ENCODE measurements at regions not wholly inside any gene's neighbourhood (a gene's known extent, or its start where the extent isn't known, plus 50 kb on each side); places are given as distances from the start of the nearest gene placed in this dataset.

DNA sequence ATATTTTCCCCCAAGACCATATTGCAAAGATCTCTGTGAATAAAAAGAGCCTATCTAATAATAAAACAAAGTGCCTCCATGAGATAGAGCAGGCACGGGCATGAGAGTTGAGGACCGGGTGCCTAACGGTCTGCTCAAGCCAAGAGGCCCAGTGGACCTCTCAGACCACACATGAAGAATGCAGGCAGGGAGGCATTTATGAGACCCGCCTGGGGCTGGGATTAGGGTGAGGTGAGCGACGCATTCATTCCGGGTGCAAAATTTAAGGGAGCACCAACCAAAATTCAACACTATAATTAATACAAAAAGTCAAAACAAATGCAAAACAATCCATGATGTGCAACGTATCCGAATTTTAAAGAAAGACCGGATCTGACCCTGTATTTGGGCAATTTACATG, 108.5 kb downstream of the MAF start (continued):
- TF ChIP-seq, protein P1, sequence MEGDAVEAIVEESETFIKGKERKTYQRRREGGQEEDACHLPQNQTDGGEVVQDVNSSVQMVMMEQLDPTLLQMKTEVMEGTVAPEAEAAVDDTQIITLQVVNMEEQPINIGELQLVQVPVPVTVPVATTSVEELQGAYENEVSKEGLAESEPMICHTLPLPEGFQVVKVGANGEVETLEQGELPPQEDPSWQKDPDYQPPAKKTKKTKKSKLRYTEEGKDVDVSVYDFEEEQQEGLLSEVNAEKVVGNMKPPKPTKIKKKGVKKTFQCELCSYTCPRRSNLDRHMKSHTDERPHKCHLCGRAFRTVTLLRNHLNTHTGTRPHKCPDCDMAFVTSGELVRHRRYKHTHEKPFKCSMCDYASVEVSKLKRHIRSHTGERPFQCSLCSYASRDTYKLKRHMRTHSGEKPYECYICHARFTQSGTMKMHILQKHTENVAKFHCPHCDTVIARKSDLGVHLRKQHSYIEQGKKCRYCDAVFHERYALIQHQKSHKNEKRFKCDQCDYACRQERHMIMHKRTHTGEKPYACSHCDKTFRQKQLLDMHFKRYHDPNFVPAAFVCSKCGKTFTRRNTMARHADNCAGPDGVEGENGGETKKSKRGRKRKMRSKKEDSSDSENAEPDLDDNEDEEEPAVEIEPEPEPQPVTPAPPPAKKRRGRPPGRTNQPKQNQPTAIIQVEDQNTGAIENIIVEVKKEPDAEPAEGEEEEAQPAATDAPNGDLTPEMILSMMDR (IDR thresholded peaks at IDR 0.05), result no peak
- TF ChIP-seq GABPA (IDR thresholded peaks at IDR 0.05; ENCODE audit: low read depth), result no peak

DNA sequence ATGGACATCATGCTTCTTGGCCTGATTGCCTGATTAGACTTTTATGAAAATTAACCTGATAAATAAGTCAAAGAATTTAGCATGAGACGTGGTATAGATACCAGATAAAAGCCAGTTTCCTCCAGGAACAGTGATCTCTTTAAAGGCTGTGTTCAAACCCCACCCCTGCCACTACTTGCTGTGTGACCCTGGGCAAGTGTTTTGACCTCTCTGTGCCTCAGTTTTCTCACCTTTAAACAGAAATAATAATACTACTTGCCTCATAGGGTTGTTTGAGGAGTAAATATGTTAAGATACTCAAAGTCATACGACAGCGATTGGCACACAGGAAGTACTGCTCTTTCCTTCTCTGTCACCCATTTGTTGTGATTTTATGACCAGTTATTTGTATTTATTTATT, 115.5 kb downstream of the MAF start:
- Histone ChIP-seq H3K36me3 (replicated peaks in 1 of 2; ENCODE audit: control insufficient read depth in 1 of 2, insufficient read depth in 2 of 2, low read length in 1 of 2) (no peaks in the 10 kb centered on the region), H3K4me1 (ENCODE audit: control insufficient read depth in 1 of 2, insufficient read depth in 2 of 2, low read depth in 1 of 2, low read length in 1 of 2) (peaks cover 0 to 2% of the 10 kb centered on the region in 2 experiments; a peak in 2 of 4 replicates), H3K9me2 (no peaks in the 10 kb centered on the region), H4K20me1 (ENCODE audit: insufficient read depth) (no peaks in the 10 kb centered on the region), H3K27ac (ENCODE audit: low read depth in 2 of 2, low read length in 1 of 2) (no peak overlapping the region), H3K4me3 (ENCODE audit: low read depth in 2 of 2, low read length in 1 of 2) (no peak overlapping the region), H2AFZ (ENCODE audit: low read depth) (no peak overlapping the region), H3K9me3 (no peaks in the 10 kb centered on the region), H3K79me2 (ENCODE audit: insufficient read depth) (no peaks in the 10 kb centered on the region), H3K4me2 (no peak overlapping the region), H3K9ac (no peak overlapping the region), H3K27me3 (ENCODE audit: insufficient read depth) (no peaks in the 10 kb centered on the region), H3F3A (replicated peaks; ENCODE audit: insufficient read depth) (no peaks in the 10 kb centered on the region)
- TF ChIP-seq, protein P2, sequence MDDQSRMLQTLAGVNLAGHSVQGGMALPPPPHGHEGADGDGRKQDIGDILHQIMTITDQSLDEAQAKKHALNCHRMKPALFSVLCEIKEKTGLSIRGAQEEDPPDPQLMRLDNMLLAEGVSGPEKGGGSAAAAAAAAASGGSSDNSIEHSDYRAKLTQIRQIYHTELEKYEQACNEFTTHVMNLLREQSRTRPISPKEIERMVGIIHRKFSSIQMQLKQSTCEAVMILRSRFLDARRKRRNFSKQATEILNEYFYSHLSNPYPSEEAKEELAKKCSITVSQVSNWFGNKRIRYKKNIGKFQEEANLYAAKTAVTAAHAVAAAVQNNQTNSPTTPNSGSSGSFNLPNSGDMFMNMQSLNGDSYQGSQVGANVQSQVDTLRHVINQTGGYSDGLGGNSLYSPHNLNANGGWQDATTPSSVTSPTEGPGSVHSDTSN (IDR thresholded peaks at IDR 0.05), result no peak
- TF ChIP-seq GABPA (IDR thresholded peaks at IDR 0.05; ENCODE audit: low read depth), result no peak
- no peak for DNase-seq
- WGBS (ENCODE audit: low lambda C conversion rate), result 57% methylated on average over 3 of the region's 3 CpGs
- POLR2A ChIA-PET, result no interaction called here
- CTCF ChIA-PET, result no interaction called here

DNA sequence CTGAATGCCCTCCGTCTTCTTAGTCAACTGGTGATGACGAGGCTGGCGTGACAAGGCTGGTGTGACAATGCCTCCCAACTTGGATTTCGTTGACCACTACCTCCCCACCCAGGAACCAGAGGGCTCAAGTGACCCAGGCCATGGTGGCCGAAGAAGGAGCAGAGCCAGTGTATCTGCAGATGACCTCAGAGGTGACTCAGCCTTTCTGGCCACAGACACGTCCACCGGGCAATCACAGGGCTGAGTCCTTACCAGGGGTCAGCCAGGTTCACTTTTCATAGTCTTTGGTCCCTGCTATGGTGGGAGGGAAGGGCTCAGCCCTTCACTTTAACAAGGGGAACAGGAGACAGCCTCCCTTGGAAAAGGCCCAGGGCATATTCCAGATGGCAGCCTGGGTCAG, 116.3 kb downstream of the MAF start:
- DNase-seq, result no peak
- 25% methylated on average over 5 of the region's 7 CpGs for WGBS (ENCODE audit: low lambda C conversion rate)
- Histone ChIP-seq H3K4me1 (ENCODE audit: control insufficient read depth in 1 of 2, insufficient read depth in 2 of 2, low read depth in 1 of 2, low read length in 1 of 2) (peaks cover 0 to 2% of the 10 kb centered on the region in 2 experiments; a peak in 2 of 4 replicates), H3F3A (replicated peaks; ENCODE audit: insufficient read depth) (no peaks in the 10 kb centered on the region), H2AFZ (ENCODE audit: low read depth) (no peak overlapping the region), H3K27ac (ENCODE audit: low read depth in 2 of 2, low read length in 1 of 2) (no peak overlapping the region), H3K9me3 (no peaks in the 10 kb centered on the region), H3K9me2 (no peaks in the 10 kb centered on the region), H3K36me3 (replicated peaks in 1 of 2; ENCODE audit: control insufficient read depth in 1 of 2, insufficient read depth in 2 of 2, low read length in 1 of 2) (no peaks in the 10 kb centered on the region), H4K20me1 (ENCODE audit: insufficient read depth) (no peaks in the 10 kb centered on the region), H3K4me2 (no peak overlapping the region), H3K4me3 (ENCODE audit: low read depth in 2 of 2, low read length in 1 of 2) (no peak overlapping the region), H3K27me3 (ENCODE audit: insufficient read depth) (no peaks in the 10 kb centered on the region), H3K79me2 (ENCODE audit: insufficient read depth) (no peaks in the 10 kb centered on the region), H3K9ac (no peak overlapping the region)
- POLR2A ChIA-PET, result no interaction called here
- TF ChIP-seq SMC3 (IDR thresholded peaks at IDR 0.05; ENCODE audit: low read depth, low read length) (no peak), TCF12 (IDR thresholded peaks at IDR 0.05) (no peak), MXI1 (IDR thresholded peaks at IDR 0.05; ENCODE audit: low read depth, low read length) (no peak), EP300 (IDR thresholded peaks at IDR 0.05; ENCODE audit: borderline replicate concordance in 1 of 2, low read depth in 1 of 2, low read length in 1 of 2) (no peak), FOXM1 (IDR thresholded peaks at IDR 0.05; ENCODE audit: low read depth) (no peak), POLR2AphosphoS5 (IDR thresholded peaks at IDR 0.05; ENCODE audit: low read depth, low read length) (no peak), RXRA (IDR thresholded peaks at IDR 0.05; ENCODE audit: borderline replicate concordance, low read depth) (no peak), FOXJ3 (CRISPR knock-in tag; IDR thresholded peaks at IDR 0.05) (no peak), NRF1 (IDR thresholded peaks at IDR 0.05; ENCODE audit: low read depth, low read length) (no peak), TAF1 (IDR thresholded peaks at IDR 0.05; ENCODE audit: borderline replicate concordance, low read depth, low read length) (no peak)
- TF ChIP-seq, protein P3, sequence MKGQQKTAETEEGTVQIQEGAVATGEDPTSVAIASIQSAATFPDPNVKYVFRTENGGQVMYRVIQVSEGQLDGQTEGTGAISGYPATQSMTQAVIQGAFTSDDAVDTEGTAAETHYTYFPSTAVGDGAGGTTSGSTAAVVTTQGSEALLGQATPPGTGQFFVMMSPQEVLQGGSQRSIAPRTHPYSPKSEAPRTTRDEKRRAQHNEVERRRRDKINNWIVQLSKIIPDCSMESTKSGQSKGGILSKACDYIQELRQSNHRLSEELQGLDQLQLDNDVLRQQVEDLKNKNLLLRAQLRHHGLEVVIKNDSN (IDR thresholded peaks at IDR 0.05; ENCODE audit: borderline replicate concordance, low read depth), result no peak
- TF ChIP-seq, protein P4, sequence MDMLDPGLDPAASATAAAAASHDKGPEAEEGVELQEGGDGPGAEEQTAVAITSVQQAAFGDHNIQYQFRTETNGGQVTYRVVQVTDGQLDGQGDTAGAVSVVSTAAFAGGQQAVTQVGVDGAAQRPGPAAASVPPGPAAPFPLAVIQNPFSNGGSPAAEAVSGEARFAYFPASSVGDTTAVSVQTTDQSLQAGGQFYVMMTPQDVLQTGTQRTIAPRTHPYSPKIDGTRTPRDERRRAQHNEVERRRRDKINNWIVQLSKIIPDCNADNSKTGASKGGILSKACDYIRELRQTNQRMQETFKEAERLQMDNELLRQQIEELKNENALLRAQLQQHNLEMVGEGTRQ (IDR thresholded peaks at IDR 0.05; ENCODE audit: borderline replicate concordance, low read depth, low read length), result no peak
- TF ChIP-seq, protein P5, sequence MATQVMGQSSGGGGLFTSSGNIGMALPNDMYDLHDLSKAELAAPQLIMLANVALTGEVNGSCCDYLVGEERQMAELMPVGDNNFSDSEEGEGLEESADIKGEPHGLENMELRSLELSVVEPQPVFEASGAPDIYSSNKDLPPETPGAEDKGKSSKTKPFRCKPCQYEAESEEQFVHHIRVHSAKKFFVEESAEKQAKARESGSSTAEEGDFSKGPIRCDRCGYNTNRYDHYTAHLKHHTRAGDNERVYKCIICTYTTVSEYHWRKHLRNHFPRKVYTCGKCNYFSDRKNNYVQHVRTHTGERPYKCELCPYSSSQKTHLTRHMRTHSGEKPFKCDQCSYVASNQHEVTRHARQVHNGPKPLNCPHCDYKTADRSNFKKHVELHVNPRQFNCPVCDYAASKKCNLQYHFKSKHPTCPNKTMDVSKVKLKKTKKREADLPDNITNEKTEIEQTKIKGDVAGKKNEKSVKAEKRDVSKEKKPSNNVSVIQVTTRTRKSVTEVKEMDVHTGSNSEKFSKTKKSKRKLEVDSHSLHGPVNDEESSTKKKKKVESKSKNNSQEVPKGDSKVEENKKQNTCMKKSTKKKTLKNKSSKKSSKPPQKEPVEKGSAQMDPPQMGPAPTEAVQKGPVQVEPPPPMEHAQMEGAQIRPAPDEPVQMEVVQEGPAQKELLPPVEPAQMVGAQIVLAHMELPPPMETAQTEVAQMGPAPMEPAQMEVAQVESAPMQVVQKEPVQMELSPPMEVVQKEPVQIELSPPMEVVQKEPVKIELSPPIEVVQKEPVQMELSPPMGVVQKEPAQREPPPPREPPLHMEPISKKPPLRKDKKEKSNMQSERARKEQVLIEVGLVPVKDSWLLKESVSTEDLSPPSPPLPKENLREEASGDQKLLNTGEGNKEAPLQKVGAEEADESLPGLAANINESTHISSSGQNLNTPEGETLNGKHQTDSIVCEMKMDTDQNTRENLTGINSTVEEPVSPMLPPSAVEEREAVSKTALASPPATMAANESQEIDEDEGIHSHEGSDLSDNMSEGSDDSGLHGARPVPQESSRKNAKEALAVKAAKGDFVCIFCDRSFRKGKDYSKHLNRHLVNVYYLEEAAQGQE (IDR thresholded peaks at IDR 0.05; ENCODE audit: low read depth, low read length), result no peak
- TF ChIP-seq, protein P6, sequence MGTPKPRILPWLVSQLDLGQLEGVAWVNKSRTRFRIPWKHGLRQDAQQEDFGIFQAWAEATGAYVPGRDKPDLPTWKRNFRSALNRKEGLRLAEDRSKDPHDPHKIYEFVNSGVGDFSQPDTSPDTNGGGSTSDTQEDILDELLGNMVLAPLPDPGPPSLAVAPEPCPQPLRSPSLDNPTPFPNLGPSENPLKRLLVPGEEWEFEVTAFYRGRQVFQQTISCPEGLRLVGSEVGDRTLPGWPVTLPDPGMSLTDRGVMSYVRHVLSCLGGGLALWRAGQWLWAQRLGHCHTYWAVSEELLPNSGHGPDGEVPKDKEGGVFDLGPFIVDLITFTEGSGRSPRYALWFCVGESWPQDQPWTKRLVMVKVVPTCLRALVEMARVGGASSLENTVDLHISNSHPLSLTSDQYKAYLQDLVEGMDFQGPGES (IDR thresholded peaks at IDR 0.05; ENCODE audit: low read depth, low read length), result no peak
- CTCF ChIA-PET, result no interaction called here

Measured in SK-N-SH (cell line).